HG02763 (cell line): ENCODE measurements at regions not wholly inside any gene's neighbourhood (a gene's known extent, or its start where the extent isn't known, plus 50 kb on each side); places are given as distances from the start of the nearest gene placed in this dataset.
A peak's percentile ranks its signal among the peaks of the same experiment; 100 is the strongest.

Source experiments
- ATAC-seq: cut with Tn5 transposase; IDR thresholded peaks from one replicate; pipeline ENCODE4 v1.9.1; 2021; ENCODE audit warnings: mild to moderate bottlenecking, moderate library complexity; ENCODE audit not compliant: unreplicated experiment

- no peak for ATAC-seq
Measured at GRCh38 chr4:142960867-142961644, 115.0 kb upstream of the INPP4B start.

GRCh38 chr4:142961866-142962265 lies 115.8 kb upstream of the INPP4B start:
- no peak for ATAC-seq

- ATAC-seq, result no peak
Measured at GRCh38 chr4:142974328-142974727, 128.2 kb upstream of the INPP4B start.

- ATAC-seq, result no peak
Measured at GRCh38 chr4:142975618-142976017, 129.5 kb upstream of the INPP4B start.

GRCh38 chr4:142976482-142976881 lies 130.4 kb upstream of the INPP4B start:
- ATAC-seq, result no peak

- no peak for ATAC-seq
Measured at GRCh38 chr4:142977182-142977581, 131.1 kb upstream of the INPP4B start.

- ATAC-seq, result no peak
Measured at GRCh38 chr4:142983065-142983464, 137.0 kb upstream of the INPP4B start.

- no peak for ATAC-seq
Measured at GRCh38 chr4:142983589-142983988, 137.5 kb upstream of the INPP4B start.

- no peak for ATAC-seq
Measured at GRCh38 chr4:142984871-142985585, 138.9 kb upstream of the INPP4B start.

- ATAC-seq, result no peak
Measured at GRCh38 chr4:143016171-143016570, 168.5 kb upstream of the USP38 start.

GRCh38 chr4:143017210-143017609 lies 167.5 kb upstream of the USP38 start:
- ATAC-seq, result no peak

GRCh38 chr4:143019351-143019750 lies 165.4 kb upstream of the USP38 start:
- no peak for ATAC-seq

- ATAC-seq, result peak; percentile 61
Measured at GRCh38 chr4:143021384-143021783, 163.3 kb upstream of the USP38 start.

GRCh38 chr4:143023239-143023918 lies 161.3 kb upstream of the USP38 start:
- ATAC-seq, result no peak

- peak; percentile 63 for ATAC-seq
Measured at GRCh38 chr4:143025081-143025704, 159.5 kb upstream of the USP38 start.

GRCh38 chr4:143026459-143027170 lies 158.1 kb upstream of the USP38 start:
- no peak for ATAC-seq

- ATAC-seq, result no peak
Measured at GRCh38 chr4:143035661-143036060, 149.1 kb upstream of the USP38 start.

- no peak for ATAC-seq
Measured at GRCh38 chr4:143036443-143036842, 148.3 kb upstream of the USP38 start.

- no peak for ATAC-seq
Measured at GRCh38 chr4:143046454-143046853, 138.3 kb upstream of the USP38 start.

GRCh38 chr4:143046906-143047305 lies 137.8 kb upstream of the USP38 start:
- no peak for ATAC-seq

- ATAC-seq, result no peak
Measured at GRCh38 chr4:143054971-143055370, 129.7 kb upstream of the USP38 start.
